ENCODE measurements at regions not wholly inside any gene's neighbourhood (a gene's known extent, or its start where the extent isn't known, plus 50 kb on each side); places are given as distances from the start of the nearest gene placed in this dataset.

- TF ChIP-seq POLR2A (IDR thresholded peaks at IDR 0.05) = no peak
- TF ChIP-seq, protein P1, sequence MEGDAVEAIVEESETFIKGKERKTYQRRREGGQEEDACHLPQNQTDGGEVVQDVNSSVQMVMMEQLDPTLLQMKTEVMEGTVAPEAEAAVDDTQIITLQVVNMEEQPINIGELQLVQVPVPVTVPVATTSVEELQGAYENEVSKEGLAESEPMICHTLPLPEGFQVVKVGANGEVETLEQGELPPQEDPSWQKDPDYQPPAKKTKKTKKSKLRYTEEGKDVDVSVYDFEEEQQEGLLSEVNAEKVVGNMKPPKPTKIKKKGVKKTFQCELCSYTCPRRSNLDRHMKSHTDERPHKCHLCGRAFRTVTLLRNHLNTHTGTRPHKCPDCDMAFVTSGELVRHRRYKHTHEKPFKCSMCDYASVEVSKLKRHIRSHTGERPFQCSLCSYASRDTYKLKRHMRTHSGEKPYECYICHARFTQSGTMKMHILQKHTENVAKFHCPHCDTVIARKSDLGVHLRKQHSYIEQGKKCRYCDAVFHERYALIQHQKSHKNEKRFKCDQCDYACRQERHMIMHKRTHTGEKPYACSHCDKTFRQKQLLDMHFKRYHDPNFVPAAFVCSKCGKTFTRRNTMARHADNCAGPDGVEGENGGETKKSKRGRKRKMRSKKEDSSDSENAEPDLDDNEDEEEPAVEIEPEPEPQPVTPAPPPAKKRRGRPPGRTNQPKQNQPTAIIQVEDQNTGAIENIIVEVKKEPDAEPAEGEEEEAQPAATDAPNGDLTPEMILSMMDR (IDR thresholded peaks at IDR 0.05) = no peak
These were observed 137.7 kb upstream of the ALDH1B1 start for GRCh38 chr9:38254756-38255155.
